ENCODE measurements at regions not wholly inside any gene's neighbourhood (a gene's known extent, or its start where the extent isn't known, plus 50 kb on each side); places are given as distances from the start of the nearest gene placed in this dataset.

DNA sequence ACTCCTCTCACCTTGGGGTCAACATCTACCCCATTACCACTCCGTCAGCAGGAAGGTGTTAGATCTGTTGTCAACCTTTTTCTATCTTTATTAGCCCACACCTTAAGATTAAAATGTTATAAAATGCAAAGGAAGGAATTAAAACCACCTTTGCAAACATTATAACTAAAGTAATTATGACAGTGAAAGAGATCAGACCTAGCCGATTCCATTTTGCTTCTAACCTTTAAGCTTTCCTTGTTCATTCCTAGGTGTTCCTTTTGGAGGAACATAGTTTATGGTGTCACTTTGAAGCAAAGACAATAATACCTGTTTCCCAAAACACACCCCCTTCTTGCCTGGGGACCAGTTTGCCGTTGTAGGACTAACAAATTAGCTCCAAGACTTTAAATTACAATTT lies 1223.0 kb upstream of the ADGRB3 start:
- TF ChIP-seq CTCF (IDR thresholded peaks at IDR 0.05; ENCODE audit: low read length) (no peak), EZH2 (optimal IDR thresholded peaks at IDR 0.05; ENCODE audit: low read depth, low read length) (no peak)
